DMS153 (cell line): ENCODE measurements at regions not wholly inside any gene's neighbourhood (a gene's known extent, or its start where the extent isn't known, plus 50 kb on each side); places are given as distances from the start of the nearest gene placed in this dataset.
"Not testable (repeated sequence)": the region's sequence is repeated elsewhere in the genome, so short reads cannot be mapped to it uniquely, and the experiment has no call there.

Experiments
- DNase-seq: peaks from one replicate; lab custom pipeline; 2025; lab: John Stamatoyannopoulos, UW

DNA sequence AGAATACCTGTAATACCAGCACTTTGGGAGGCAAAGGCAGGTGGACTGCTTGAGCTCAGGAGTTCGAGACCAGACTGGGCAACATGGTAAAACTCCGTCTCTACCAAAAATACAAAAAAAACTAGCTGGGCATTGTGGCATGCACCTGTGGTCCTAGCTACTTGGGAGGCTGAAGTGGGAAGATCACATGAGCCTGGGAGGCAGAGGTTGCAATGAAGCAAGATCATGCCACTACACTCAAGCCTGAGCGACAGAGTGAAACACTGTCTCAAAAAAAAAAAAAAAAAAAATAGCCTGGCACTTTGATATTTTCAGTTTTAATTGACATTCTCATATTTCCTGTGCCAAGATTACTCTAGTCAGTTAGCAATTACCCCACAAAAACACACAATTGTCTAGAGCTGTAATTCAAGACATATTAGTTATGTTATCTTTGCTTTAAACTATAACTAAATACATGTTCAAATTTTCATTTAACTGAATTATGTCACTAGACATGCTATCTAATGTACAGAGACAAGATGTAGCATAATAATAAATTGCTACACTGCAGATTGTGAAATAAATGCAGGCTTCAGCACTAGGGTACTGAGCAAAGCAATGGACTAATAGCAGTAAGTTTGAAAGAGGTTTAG lies 378.2 kb upstream of the GRAMD2B start:
- no peak for DNase-seq

- no peak for DNase-seq
These were observed 376.9 kb upstream of the GRAMD2B start for GRCh38 chr5:126046318-126046717.

GRCh38 chr5:126046846-126047571 lies 376.2 kb upstream of the GRAMD2B start:
- DNase-seq: no peak

DNA sequence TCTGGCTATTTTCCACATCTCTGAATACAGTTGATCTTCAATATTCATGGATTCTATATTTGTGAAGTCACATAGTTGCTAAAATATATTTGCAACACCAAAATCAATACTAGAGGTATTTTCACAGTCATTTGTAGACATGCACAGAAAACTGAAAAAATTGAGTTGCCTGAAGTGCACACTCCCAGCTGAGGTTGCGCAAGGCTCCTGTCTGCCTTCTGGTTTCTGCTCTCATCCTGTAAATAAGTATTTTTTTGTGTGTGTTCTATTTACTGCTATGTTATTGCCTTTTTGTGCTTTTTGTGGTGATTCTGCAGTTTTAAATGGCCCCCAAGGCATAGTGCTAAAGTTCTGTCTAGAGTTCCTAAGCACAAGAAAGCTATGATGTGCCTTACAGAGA lies 371.1 kb upstream of the GRAMD2B start:
- no peak for DNase-seq

- DNase-seq: no peak
These were observed 370.4 kb upstream of the GRAMD2B start for GRCh38 chr5:126052791-126053190.

DNA sequence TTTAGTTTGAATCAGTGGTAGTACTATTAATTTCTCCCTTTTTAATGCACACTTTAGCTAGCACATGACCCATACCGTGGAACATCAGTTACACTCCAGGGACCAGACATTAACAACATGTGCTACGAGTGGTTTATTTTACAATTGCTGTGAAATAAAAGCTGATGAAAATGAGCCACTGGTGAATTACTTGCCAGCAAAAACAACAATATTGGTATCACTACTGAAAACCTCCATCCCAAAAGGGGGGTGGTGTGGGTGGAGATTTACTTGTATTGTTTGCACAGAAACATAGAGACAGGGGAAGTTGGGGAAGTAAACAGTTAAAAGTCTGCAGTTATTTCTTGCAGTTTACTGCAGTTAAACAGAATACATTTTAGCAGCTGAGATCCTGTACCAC lies 369.6 kb upstream of the GRAMD2B start:
- DNase-seq: peak; percentile 14

- DNase-seq: peak; percentile 45
These were observed 368.4 kb upstream of the GRAMD2B start for GRCh38 chr5:126054577-126055347.

- DNase-seq: peak; percentile 5
These were observed 367.9 kb upstream of the GRAMD2B start for GRCh38 chr5:126055348-126055729.

DNA sequence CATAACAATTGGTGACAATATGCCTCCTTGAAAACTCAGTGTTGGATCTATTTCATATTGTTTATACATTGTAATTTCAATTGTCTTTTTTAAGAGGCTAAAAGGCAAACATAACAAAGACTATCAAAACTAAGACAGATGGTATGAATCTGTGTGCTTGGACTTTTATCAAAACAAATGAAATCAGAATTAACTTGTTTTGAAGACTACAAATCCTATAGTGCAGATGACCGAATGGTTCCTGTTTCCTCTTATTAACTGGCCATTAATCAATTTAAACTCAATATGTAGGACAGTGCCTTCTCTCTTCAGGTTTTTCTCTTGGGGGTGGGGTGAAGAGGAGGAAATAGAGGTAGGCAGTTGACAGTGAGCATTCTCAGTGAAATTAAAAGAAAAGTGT lies 366.9 kb upstream of the GRAMD2B start:
- DNase-seq: no peak

DNA sequence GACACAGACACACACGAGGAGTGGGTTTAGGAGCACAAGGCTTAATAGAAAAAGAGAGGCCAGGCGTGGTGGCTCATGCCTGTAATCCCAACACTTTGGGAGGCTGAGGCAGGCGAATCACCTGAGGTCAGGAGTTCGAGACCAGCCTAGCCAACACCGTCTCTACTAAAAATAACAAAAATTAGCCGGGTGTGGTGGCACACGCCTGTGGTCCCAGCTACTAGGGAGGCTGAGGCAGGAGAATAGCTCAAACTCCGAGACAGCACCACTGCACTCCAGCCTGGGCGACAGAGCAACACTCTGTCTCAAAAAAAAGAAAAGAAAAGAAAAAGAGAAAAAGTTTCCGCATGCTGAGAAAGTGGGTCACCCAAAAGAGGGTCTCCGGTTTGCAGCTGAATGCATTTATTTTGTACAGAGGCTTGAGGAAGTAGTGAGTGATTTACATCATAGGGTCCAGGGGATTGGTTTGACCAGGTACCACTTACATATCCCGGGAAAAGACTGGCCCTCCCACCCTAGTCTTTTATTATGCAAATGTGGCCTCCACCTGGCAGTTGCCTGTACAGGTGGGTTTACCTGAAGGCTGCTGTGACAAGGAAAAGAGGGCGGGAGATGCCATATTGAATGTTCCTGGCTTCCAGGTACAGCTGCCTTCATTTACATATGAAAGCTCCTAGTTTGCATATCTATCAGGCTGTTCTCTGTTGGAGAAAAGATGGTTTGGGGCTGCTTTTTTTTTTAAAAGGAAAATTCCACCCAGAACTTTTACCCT lies 366.2 kb upstream of the GRAMD2B start:
- no peak for DNase-seq

GRCh38 chr5:126058392-126058791 lies 364.8 kb upstream of the GRAMD2B start:
- not testable (repeated sequence) for DNase-seq

DNA sequence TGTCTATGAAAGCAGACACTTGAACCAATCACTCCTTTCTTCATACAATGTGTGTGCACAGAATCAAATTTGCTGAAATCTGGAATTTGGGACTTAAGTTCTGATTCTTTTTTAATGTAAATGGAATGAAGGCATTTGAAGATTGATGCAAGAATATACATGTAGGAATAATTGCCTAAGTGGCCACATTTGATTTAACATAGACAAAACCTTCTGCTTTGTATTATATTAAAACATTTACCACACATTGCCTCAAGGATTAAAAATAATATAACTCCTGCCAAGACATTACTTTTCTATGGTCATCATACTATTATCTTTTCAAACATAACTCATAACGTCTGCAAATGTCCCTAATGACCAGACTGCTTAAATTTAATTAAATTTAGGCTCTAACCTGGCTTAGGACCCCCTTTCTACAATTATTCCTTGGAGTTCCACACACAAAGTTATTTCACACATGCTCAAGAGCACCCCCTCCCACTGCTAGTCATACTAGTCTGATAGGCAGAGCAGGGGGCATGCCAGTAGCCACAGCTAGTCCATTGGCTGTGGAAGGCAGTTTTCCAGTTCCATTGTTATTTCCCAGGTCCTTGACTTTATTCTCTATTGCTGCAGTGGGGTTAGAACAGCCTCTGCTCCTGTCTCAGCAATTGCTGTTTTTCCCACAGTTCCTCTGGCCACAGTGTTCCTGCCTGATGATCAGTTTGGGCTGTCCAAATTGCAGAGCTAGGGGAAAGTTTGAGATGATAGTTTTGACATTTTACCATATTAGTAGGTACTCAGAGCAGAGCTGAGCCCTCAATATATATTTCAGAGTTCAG lies 360.6 kb upstream of the GRAMD2B start:
- DNase-seq: no peak

GRCh38 chr5:126065061-126065460 lies 358.1 kb upstream of the GRAMD2B start:
- DNase-seq: no peak

DNA sequence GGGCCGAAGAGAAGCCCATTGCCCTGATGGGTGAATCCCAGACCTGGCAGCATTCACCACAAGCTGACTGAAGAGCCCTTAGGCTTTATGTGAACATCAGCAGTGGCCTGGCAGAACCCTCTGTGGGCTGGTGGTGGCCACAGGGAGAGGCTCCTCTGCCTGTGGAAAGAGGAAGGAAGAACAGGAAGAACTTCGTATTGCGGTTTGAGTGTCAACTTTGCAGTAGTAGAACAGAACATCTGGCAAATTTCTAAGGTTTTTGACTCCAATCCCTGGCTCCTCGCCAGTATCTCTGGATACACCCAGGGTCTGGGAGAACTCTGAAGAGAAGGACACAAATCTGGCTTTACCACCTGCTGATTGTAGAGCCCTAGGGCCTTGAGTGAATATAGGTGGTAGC lies 356.4 kb upstream of the GRAMD2B start:
- DNase-seq: no peak

GRCh38 chr5:126067404-126067803 lies 355.8 kb upstream of the GRAMD2B start:
- no peak for DNase-seq

- DNase-seq: no peak
These were observed 353.9 kb upstream of the GRAMD2B start for GRCh38 chr5:126069329-126069728.

DNA sequence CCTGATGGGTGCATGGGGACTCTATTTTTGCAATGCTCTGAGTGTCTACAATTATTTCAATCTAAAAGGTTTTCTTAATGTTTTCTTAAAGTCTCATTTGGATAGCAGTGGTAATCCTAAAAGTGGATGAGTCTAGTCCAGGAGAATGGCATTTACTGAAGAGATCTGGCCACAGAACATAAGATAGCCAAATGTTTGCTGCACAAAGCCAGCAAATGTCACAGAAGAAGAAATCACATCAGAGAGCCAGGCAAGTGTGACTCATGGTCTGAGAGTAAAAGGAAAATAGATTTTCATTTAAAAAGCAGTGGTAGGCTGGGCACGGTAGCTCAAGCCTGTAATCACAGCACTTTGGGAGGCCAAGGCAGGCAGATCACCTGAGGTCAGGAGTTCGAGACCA lies 352.7 kb upstream of the GRAMD2B start:
- no peak for DNase-seq

GRCh38 chr5:126074538-126074937 lies 348.7 kb upstream of the GRAMD2B start:
- no peak for DNase-seq

DNA sequence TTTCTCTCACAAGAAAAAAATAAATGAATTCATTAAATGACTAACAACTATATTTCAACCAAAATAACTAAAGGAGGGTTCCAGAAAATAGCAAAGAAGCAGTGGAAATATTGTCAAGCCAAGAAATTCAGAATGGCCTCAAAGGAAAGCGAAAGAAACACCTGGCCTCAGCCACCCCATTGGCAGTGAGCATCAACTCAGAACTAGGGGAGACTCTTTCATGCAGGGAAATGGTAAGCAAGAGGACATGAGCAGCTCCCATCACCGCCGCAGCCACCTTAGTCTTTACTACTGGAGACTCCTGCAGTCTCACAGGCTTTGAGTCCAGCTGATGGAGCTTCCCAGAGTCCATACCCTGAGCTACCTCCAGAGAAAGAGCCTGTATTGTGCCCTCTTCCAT lies 343.9 kb upstream of the GRAMD2B start:
- no peak for DNase-seq

DNA sequence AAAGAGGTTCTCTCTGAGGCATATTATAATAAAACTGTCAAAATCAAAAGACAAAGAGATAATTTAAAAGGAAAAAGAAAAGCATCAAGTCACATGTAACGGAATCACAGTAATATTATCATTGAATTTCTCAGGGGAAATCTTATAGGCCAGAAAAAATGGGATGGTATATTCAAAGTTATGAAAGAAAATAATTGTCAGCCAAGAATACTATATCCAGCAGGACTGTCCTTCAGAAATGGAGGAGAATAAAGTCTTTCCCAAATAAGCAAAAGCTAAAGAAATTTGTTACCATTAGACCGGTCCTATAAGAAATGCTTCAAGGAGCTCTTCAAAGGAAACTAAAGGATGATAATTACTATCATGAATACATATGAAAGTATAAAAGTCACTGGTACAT lies 342.0 kb upstream of the GRAMD2B start:
- DNase-seq: no peak

GRCh38 chr5:126093041-126093440 lies 330.2 kb upstream of the GRAMD2B start:
- no peak for DNase-seq

DNA sequence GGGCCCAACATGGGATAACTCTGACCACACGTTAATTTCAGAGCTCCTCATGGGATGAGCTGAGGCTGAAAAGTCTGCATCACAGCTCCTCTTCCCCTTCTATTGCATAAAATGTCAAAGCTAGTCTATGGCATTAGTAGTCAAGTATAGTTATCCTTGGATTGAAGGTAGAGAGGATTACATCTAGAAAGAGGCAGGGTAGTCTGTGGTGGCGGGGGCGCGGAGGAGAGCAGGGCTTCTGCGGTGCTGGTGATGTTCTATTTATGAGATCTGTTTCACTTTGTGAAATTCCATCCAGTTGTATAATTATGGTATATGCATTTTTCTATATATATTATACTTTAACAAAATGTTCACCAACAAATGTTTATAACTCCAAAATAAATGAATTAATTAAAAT lies 329.5 kb upstream of the GRAMD2B start:
- no peak for DNase-seq
